PC-3 (cell line): ENCODE measurements at regions not wholly inside any gene's neighbourhood (a gene's known extent, or its start where the extent isn't known, plus 50 kb on each side); places are given as distances from the start of the nearest gene placed in this dataset.

Source experiments
- ATAC-seq: fragments of 200-7000 bp; cut with Tn5 transposase; 2 replicates; pipeline ENCODE4 v1.9.1; 2020; ENCODE audit warnings: mild to moderate bottlenecking, moderate library complexity
- BruUV-seq: library from RNA; stranded (reverse); fragments of 400-500 nt; replicated peaks from 2 replicates; lab custom pipeline; 2021; lab: Mats Ljungman, UMichigan
- CTCF ChIA-PET: fragments of 300-600 bp; sonication (Branson Sonifier 250); formaldehyde crosslinking; loops from one replicate; lab custom pipeline; 2022; ENCODE audit warnings: antibody characterized with exemption; lab: Charles Lee
- POLR2A ChIA-PET: fragments of 300-600 bp; sonication (Branson Sonifier 250); formaldehyde crosslinking; loops from one replicate; lab custom pipeline; 2022; ENCODE audit warnings: antibody characterized with exemption; ENCODE audit not compliant: unreplicated experiment; lab: Charles Lee
- DNase-seq: peaks from one replicate; pipeline ENCODE4 v3.0.0-alpha.2; 2015
- H2AFZ ChIP-seq: fragments of 300-600 bp; sonication (generic); 2 replicates; pipeline ENCODE4 v1.6.0; 2016; ENCODE audit warnings: antibody characterized with exemption, low read length
- H3F3A ChIP-seq: fragments of 300-600 bp; sonication (generic); one replicate; pipeline ENCODE4 v1.6.0; 2017; ENCODE audit warnings: antibody characterized with exemption, low read length, control low read depth, mild to moderate bottlenecking; ENCODE audit not compliant: unreplicated experiment
- H3K27ac ChIP-seq: fragments of 300-600 bp; sonication (generic); 2 replicates; pipeline ENCODE4 v1.5.1; 2016; ENCODE audit warnings: mild to moderate bottlenecking, low read length
- H3K27me3 ChIP-seq: fragments of 300-600 bp; sonication (generic); 2 replicates; pipeline ENCODE4 v1.6.1; 2016; ENCODE audit warnings: low read length, mixed read lengths
- H3K36me3 ChIP-seq: fragments of 300-600 bp; sonication (generic); 2 replicates; pipeline ENCODE4 v1.6.1; 2016; ENCODE audit warnings: low read depth, mixed run types, low read length, mixed read lengths
- H3K4me1 ChIP-seq: fragments of 300-600 bp; sonication (generic); 2 replicates; pipeline ENCODE4 v1.5.1; 2016; ENCODE audit warnings: low read length; ENCODE audit not compliant: insufficient read depth
- H3K4me2 ChIP-seq: fragments of 300-600 bp; sonication (generic); 2 replicates; pipeline ENCODE4 v1.6.0; 2016; ENCODE audit warnings: low read length
- H3K4me3 ChIP-seq: fragments of 300-600 bp; sonication (generic); 2 replicates; pipeline ENCODE4 v1.5.1; 2016; ENCODE audit warnings: mild to moderate bottlenecking, low read length, mixed read lengths
- H3K79me2 ChIP-seq: fragments of 300-600 bp; sonication (generic); 2 replicates; pipeline ENCODE4 v1.6.1; 2017; ENCODE audit warnings: low read length, mixed read lengths
- H3K9ac ChIP-seq: fragments of 300-600 bp; sonication (generic); 2 replicates; pipeline ENCODE4 v1.6.0; 2016; ENCODE audit warnings: mild to moderate bottlenecking, low read length
- H3K9me2 ChIP-seq: fragments of 300-600 bp; sonication (generic); replicated peaks from 2 replicates; pipeline ENCODE4 v1.6.1; 2016; ENCODE audit warnings: mixed run types, low read length, mixed read lengths
- H3K9me3 ChIP-seq: fragments of 300-600 bp; sonication (generic); 2 replicates; pipeline ENCODE4 v1.6.1; 2016; ENCODE audit warnings: low read length, mixed read lengths
- H4K20me1 ChIP-seq: fragments of 300-600 bp; sonication (generic); 2 replicates; pipeline ENCODE4 v1.6.1; 2016; ENCODE audit warnings: low read length, mixed read lengths
- EZH2 ChIP-seq: fragments of 300-600 bp; sonication (generic); IDR thresholded peaks from one replicate; pipeline ENCODE4 v1.6.1; 2017; ENCODE audit warnings: antibody characterized with exemption, mild to moderate bottlenecking, low read length; ENCODE audit not compliant: unreplicated experiment
- EZH2phosphoT487 ChIP-seq: fragments of 300-600 bp; sonication (generic); IDR thresholded peaks from 2 replicates; pipeline ENCODE4 v1.6.1; 2018; ENCODE audit warnings: mild to moderate bottlenecking, antibody characterized with exemption, low read length, borderline replicate concordance
- intact Hi-C: fragments of 100-400 bp; cut with micrococcal nuclease; formaldehyde crosslinking; loops from 2 replicates; pipeline ENCODE4 v1.9.0; 2023
- TF ChIP-seq, protein P1 (sequence below): fragments of 300-600 bp; sonication (generic); conservative IDR thresholded peaks from 2 replicates; pipeline ENCODE4 v1.5.1; 2017; ENCODE audit warnings: antibody characterized with exemption, low read depth, mild to moderate bottlenecking, low read length

DNA sequence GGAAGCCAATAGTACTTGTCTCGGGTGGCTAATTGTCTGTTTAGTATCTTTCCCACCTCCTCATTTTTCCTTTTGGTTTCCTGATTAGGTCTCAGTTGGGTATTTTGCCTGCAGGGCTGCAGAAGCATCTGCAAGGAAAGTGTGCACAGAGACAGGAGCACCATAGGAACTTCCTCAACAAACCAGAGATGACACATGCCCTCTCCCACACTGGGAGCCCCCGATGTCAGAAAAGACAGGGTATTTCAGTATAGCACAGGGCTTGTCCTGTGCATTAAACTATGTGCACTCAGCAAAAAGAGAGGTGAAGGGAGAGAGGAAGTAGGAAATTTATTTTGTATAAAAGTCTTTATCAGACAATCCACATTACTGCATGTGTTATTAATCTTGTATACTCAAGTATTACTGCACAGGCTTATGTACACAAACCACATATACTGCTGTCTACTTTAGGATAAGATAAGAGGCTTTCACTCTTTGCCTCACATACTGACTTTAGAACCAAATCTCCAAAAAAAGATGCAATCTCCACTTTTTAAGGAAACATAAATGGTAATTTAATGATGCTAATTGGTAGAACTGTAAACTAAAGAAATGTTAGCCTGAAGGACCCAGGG is 501.0 kb downstream of the FOXO1 start:
- Histone ChIP-seq H4K20me1 (no peaks in the 10 kb centered on the region), H3K27ac (no peak overlapping the region), H3K9ac (no peak overlapping the region), H3K9me3 (no peaks in the 10 kb centered on the region), H3K79me2 (no peaks in the 10 kb centered on the region), H3F3A (no peaks in the 10 kb centered on the region), H3K9me2 (0 out of 2 replicates have a peak, but pooled peaks cover 2% of the 10 kb centered on the region), H3K36me3 (no peaks in the 10 kb centered on the region), H3K27me3 (no peaks in the 10 kb centered on the region), H3K4me3 (no peak overlapping the region), H3K4me1 (peaks cover 26% of the 10 kb centered on the region), H3K4me2 (no peak overlapping the region), H2AFZ (no peak overlapping the region)
- intact Hi-C loops, result no loop called here
- CTCF ChIA-PET, result no interaction called here
- POLR2A ChIA-PET, result no interaction called here
- no peak for TF ChIP-seq EZH2phosphoT487
- TF ChIP-seq, protein P1, sequence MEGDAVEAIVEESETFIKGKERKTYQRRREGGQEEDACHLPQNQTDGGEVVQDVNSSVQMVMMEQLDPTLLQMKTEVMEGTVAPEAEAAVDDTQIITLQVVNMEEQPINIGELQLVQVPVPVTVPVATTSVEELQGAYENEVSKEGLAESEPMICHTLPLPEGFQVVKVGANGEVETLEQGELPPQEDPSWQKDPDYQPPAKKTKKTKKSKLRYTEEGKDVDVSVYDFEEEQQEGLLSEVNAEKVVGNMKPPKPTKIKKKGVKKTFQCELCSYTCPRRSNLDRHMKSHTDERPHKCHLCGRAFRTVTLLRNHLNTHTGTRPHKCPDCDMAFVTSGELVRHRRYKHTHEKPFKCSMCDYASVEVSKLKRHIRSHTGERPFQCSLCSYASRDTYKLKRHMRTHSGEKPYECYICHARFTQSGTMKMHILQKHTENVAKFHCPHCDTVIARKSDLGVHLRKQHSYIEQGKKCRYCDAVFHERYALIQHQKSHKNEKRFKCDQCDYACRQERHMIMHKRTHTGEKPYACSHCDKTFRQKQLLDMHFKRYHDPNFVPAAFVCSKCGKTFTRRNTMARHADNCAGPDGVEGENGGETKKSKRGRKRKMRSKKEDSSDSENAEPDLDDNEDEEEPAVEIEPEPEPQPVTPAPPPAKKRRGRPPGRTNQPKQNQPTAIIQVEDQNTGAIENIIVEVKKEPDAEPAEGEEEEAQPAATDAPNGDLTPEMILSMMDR, result no peak
- no peak for TF ChIP-seq EZH2
- DNase-seq (no peak), ATAC-seq (no peak)
- BruUV-seq, result no TSS peak

- intact Hi-C loops, result no loop called here
- H3K36me3 ChIP-seq, result no peaks in the 10 kb centered on the region
- TF ChIP-seq EZH2phosphoT487 (no peak), EZH2 (no peak)
- TF ChIP-seq, protein P1, result no peak
Observed at GRCh38 chr13:40167327-40167726, 499.1 kb downstream of the FOXO1 start.

GRCh38 chr13:40168425-40169166 is 497.8 kb downstream of the FOXO1 start:
- Histone ChIP-seq H3K9me2 (0 out of 2 replicates have a peak, but pooled peaks cover 3% of the 10 kb centered on the region), H2AFZ (no peak overlapping the region), H3K9ac (no peak overlapping the region), H3K9me3 (no peaks in the 10 kb centered on the region), H3K4me1 (peaks cover 37% of the 10 kb centered on the region), H3K27ac (no peak overlapping the region), H3K79me2 (no peaks in the 10 kb centered on the region), H3K27me3 (no peaks in the 10 kb centered on the region), H3K4me2 (no peak overlapping the region), H3K36me3 (no peaks in the 10 kb centered on the region), H3F3A (no peaks in the 10 kb centered on the region), H3K4me3 (no peak overlapping the region), H4K20me1 (no peaks in the 10 kb centered on the region)
- DNase-seq (no peak), ATAC-seq (no peak)
- POLR2A ChIA-PET, result no interaction called here
- intact Hi-C loops, result no loop called here
- CTCF ChIA-PET, result interaction anchor here (0.5 kb wide), 1 partner anchor 10 kb away, joined by 7 read pairs; no protein-coding TSS in a partner anchor
- TF ChIP-seq, protein P1, result no peak
- no peak for TF ChIP-seq EZH2phosphoT487
- TF ChIP-seq EZH2, result no peak
- BruUV-seq, result no TSS peak

More at GRCh38 chr13:40167327-40167726, 499.1 kb downstream of the FOXO1 start:
- Histone ChIP-seq H3K9me3 (no peaks in the 10 kb centered on the region), H4K20me1 (no peaks in the 10 kb centered on the region), H3K9ac (no peak overlapping the region), H3K27me3 (no peaks in the 10 kb centered on the region), H3K79me2 (no peaks in the 10 kb centered on the region), H3K4me2 (no peak overlapping the region), H3K27ac (no peak overlapping the region), H3F3A (no peaks in the 10 kb centered on the region), H3K9me2 (0 out of 2 replicates have a peak, but pooled peaks cover 3% of the 10 kb centered on the region), H3K4me1 (peaks cover 37% of the 10 kb centered on the region), H2AFZ (no peak overlapping the region), H3K4me3 (no peak overlapping the region)
- DNase-seq (no peak), ATAC-seq (no peak)
- ChIA-PET CTCF (no interaction called here), POLR2A (no interaction called here)
- BruUV-seq, result no TSS peak
